OCI-LY1 (cell line): ENCODE measurements at regions not wholly inside any gene's neighbourhood (a gene's known extent, or its start where the extent isn't known, plus 50 kb on each side); places are given as distances from the start of the nearest gene placed in this dataset.

Source experiments
- H2AFZ ChIP-seq: fragments of 200-600 bp; sonication (generic), shearing (Covaris generic); 2 replicates; pipeline ENCODE4 v1.6.0; 2014; ENCODE audit warnings: antibody characterized with exemption, mild to moderate bottlenecking, low read length
- H3F3A ChIP-seq: fragments of 200-600 bp; sonication (generic), shearing (Covaris generic); 2 replicates; pipeline ENCODE4 v1.6.0; 2014; ENCODE audit warnings: mild to moderate bottlenecking, antibody characterized with exemption, low read length, moderate library complexity; ENCODE audit not compliant: insufficient read depth
- H3K27ac ChIP-seq: fragments of 200-600 bp; sonication (generic); 2 replicates; pipeline ENCODE4 v1.5.1; 2014; ENCODE audit warnings: low read length, mixed run types, mild to moderate bottlenecking, low read depth; ENCODE audit not compliant: poor library complexity, severe bottlenecking
- H3K27me3 ChIP-seq: fragments of 200-600 bp; sonication (generic); 2 replicates; pipeline ENCODE4 v1.6.0; 2014; ENCODE audit warnings: antibody characterized with exemption, mild to moderate bottlenecking, low read length, moderate library complexity; ENCODE audit not compliant: insufficient read depth
- H3K36me3 ChIP-seq: fragments of 200-600 bp; sonication (generic); 2 replicates; pipeline ENCODE4 v1.6.1; 2014; ENCODE audit warnings: mild to moderate bottlenecking, antibody characterized with exemption, low read length, moderate library complexity, mixed read lengths; ENCODE audit not compliant: insufficient read depth
- H3K4me1 ChIP-seq: fragments of 200-600 bp; sonication (generic); 2 replicates; pipeline ENCODE4 v1.5.1; 2014; ENCODE audit warnings: mild to moderate bottlenecking, low read length, moderate library complexity; ENCODE audit not compliant: insufficient read depth, severe bottlenecking
- H3K4me2 ChIP-seq: fragments of 200-600 bp; sonication (generic), shearing (Covaris generic); 2 replicates; pipeline ENCODE4 v1.6.1; 2014; ENCODE audit warnings: low read length
- H3K4me3 ChIP-seq: fragments of 200-600 bp; sonication (generic); 2 replicates; pipeline ENCODE4 v1.5.1; 2014; ENCODE audit warnings: low read length, low read depth, mild to moderate bottlenecking, mixed read lengths; ENCODE audit not compliant: poor library complexity, severe bottlenecking
- H3K79me2 ChIP-seq: fragments of 200-600 bp; shearing (Covaris generic); 2 replicates; pipeline ENCODE4 v1.6.1; 2016; ENCODE audit warnings: mixed run types, low read length, mixed read lengths; ENCODE audit not compliant: insufficient read depth
- H3K9ac ChIP-seq: fragments of 200-600 bp; sonication (generic), shearing (Covaris generic); 2 replicates; pipeline ENCODE4 v1.6.1; 2014; ENCODE audit warnings: mild to moderate bottlenecking, low read length, mixed read lengths
- H3K9me2 ChIP-seq: fragments of 200-600 bp; sonication (generic), shearing (Covaris generic); 2 replicates; pipeline ENCODE4 v1.6.1; 2014; ENCODE audit warnings: low read depth, mild to moderate bottlenecking, low read length, mixed read lengths
- H3K9me3 ChIP-seq: fragments of 200-600 bp; shearing (Covaris generic); 2 replicates; pipeline ENCODE4 v1.6.1; 2014; ENCODE audit warnings: low read length, mixed read lengths
- H4K20me1 ChIP-seq: fragments of 200-600 bp; sonication (generic), shearing (Covaris generic); 2 replicates; pipeline ENCODE4 v1.6.0; 2016; ENCODE audit warnings: mild to moderate bottlenecking, low read length; ENCODE audit not compliant: insufficient read depth
- EZH2 ChIP-seq: fragments of 200-600 bp; sonication (generic), shearing (Covaris generic); IDR thresholded peaks from 2 replicates; pipeline ENCODE4 v1.8.0; 2017; ENCODE audit warnings: borderline replicate concordance, mixed run types, mild to moderate bottlenecking, antibody characterized with exemption, low read length, moderate library complexity, mixed read lengths
- TF ChIP-seq, protein P1 (sequence below): fragments of 200-600 bp; sonication (generic), shearing (Covaris generic); IDR thresholded peaks from 2 replicates; pipeline ENCODE4 v1.5.1; 2017; ENCODE audit warnings: mild to moderate bottlenecking, antibody characterized with exemption, low read length, moderate library complexity, mixed read lengths

DNA sequence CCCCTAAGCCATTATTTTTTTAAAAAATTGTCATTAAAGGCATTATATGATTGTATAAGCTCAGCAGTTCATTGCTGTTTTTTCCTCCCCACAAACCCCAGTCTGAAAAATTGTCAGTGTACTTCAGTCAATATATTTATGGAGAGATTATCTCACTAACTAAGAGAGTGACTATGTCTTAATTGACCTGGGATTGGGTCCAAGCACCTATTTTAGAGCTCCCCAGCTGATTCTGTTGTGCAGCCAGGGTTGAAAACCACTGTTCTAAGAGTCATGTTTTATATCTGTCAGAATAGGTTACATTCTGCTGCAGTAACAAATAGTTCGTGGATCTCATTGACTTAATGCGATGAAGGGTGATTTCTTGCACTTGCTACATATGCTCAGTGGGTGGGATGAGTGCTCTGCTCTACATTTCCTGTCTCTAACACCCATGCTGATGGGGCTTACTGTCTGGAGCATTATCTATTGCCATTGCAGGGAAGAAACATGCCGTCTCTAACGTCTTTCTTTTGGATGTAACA, 171.2 kb upstream of the MPHOSPH6 start:
- no peaks in the 10 kb centered on the region for H3K36me3 ChIP-seq
- H3K4me2 ChIP-seq = no peak overlapping the region
- H3F3A ChIP-seq = no peaks in the 10 kb centered on the region
- H3K4me1 ChIP-seq = no peaks in the 10 kb centered on the region
- H3K79me2 ChIP-seq = no peaks in the 10 kb centered on the region
- H3K4me3 ChIP-seq = no peak overlapping the region
- no peaks in the 10 kb centered on the region for H3K27me3 ChIP-seq
- no peaks in the 10 kb centered on the region for H3K9me3 ChIP-seq
- H4K20me1 ChIP-seq = no peaks in the 10 kb centered on the region
- H2AFZ ChIP-seq = no peak overlapping the region
- no peak overlapping the region for H3K27ac ChIP-seq
- no peak for TF ChIP-seq EZH2
- TF ChIP-seq, protein P1, sequence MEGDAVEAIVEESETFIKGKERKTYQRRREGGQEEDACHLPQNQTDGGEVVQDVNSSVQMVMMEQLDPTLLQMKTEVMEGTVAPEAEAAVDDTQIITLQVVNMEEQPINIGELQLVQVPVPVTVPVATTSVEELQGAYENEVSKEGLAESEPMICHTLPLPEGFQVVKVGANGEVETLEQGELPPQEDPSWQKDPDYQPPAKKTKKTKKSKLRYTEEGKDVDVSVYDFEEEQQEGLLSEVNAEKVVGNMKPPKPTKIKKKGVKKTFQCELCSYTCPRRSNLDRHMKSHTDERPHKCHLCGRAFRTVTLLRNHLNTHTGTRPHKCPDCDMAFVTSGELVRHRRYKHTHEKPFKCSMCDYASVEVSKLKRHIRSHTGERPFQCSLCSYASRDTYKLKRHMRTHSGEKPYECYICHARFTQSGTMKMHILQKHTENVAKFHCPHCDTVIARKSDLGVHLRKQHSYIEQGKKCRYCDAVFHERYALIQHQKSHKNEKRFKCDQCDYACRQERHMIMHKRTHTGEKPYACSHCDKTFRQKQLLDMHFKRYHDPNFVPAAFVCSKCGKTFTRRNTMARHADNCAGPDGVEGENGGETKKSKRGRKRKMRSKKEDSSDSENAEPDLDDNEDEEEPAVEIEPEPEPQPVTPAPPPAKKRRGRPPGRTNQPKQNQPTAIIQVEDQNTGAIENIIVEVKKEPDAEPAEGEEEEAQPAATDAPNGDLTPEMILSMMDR = no peak
- H3K9ac ChIP-seq = no peak overlapping the region
- no peaks in the 10 kb centered on the region for H3K9me2 ChIP-seq

DNA sequence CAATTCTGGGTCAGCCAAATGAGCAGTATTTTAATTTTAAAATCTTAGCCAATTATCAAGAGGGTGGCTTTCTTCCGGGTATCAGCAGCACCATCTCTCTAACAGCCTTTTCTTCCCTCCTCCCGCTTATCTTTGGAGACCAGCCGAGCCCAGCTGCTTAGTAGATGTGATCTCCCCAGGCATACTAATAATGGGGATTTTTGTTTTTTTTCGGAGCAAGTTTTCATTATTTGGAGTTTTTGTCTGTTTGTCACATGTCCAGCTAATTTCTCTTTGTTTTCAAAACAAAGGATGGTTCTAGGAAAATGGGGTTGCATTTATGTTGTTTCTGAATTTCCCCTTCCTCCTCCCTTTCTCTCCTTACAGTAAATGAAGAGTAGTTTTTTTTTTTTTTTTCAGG, 170.5 kb upstream of the MPHOSPH6 start:
- Histone ChIP-seq H3K79me2 (no peaks in the 10 kb centered on the region), H3K4me2 (no peak overlapping the region), H3K9me3 (no peaks in the 10 kb centered on the region), H4K20me1 (no peaks in the 10 kb centered on the region), H3K36me3 (no peaks in the 10 kb centered on the region), H3K4me3 (no peak overlapping the region), H2AFZ (no peak overlapping the region), H3F3A (no peaks in the 10 kb centered on the region), H3K4me1 (no peaks in the 10 kb centered on the region), H3K27me3 (no peaks in the 10 kb centered on the region), H3K27ac (no peak overlapping the region), H3K9me2 (no peaks in the 10 kb centered on the region), H3K9ac (no peak overlapping the region)
- TF ChIP-seq, protein P1 = no peak
- TF ChIP-seq EZH2 = no peak

DNA sequence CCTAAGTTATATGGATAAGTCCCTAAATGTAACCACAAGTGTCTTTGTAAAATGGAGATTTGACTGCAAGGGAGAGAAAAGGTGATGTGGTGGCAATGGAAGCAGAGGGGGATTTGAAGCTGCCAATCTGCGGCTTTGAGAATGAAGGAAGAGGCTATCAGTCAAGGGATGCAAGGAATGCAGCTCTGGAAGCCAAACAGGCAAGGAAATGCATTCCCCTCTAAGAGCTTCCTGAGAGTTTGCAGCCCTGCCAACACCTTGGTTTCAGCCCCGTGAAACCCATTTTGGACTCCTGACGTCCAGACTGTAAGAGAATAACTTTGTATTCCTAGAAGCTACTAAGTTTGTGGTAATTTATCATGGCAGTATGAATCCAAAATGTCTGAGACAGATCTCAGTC, 167.3 kb upstream of the MPHOSPH6 start:
- no peaks in the 10 kb centered on the region for H3K9me2 ChIP-seq
- H3K9me3 ChIP-seq = no peaks in the 10 kb centered on the region
- no peak overlapping the region for H2AFZ ChIP-seq
- TF ChIP-seq EZH2 = no peak
- TF ChIP-seq, protein P1 = no peak
- no peak overlapping the region for H3K4me3 ChIP-seq
- H3K27ac ChIP-seq = no peak overlapping the region
- H3K4me1 ChIP-seq = no peaks in the 10 kb centered on the region
- no peak overlapping the region for H3K4me2 ChIP-seq
- H3K27me3 ChIP-seq = no peaks in the 10 kb centered on the region
- H3K9ac ChIP-seq = no peak overlapping the region
- no peaks in the 10 kb centered on the region for H3F3A ChIP-seq
- no peaks in the 10 kb centered on the region for H3K36me3 ChIP-seq
- H3K79me2 ChIP-seq = no peaks in the 10 kb centered on the region
- no peaks in the 10 kb centered on the region for H4K20me1 ChIP-seq
